Upper lobe of left lung (tissue), 4 donors: ENCODE measurements at regions not wholly inside any gene's neighbourhood (a gene's known extent, or its start where the extent isn't known, plus 50 kb on each side); places are given as distances from the start of the nearest gene placed in this dataset.

Source experiments
- EP300 ChIP-seq, 4 donors: sonication (generic); formaldehyde crosslinking; IDR thresholded peaks; one replicate each; pipeline ENCODE4 v1.5.1; 2017; ENCODE audit warnings: antibody characterized with exemption in 4 of 4, control low read depth in 2 of 4
- POLR2A ChIP-seq, 4 donors: fragments of 450-650 bp; IDR thresholded peaks; one replicate each; pipeline ENCODE4 v1.5.1; 2016 to 2017; ENCODE audit warnings: antibody characterized with exemption in 4 of 4, mild to moderate bottlenecking in 2 of 4
- POLR2AphosphoS5 ChIP-seq, 2 donors: sonication (generic); formaldehyde crosslinking; IDR thresholded peaks; one replicate each; pipeline ENCODE4 v1.5.1; 2017; ENCODE audit warnings: antibody characterized with exemption in 2 of 2
- TF ChIP-seq, protein P1 (sequence below), 6 experiments: fragments of 450-650 bp in 4 of 6; fragments of 200-600 bp in 2 of 6; sonication (generic) in 2 of 6; IDR thresholded peaks; one replicate each; pipeline ENCODE4 v1.5.1; 2016 to 2019; ENCODE audit warnings: antibody characterized with exemption in 6 of 6

DNA sequence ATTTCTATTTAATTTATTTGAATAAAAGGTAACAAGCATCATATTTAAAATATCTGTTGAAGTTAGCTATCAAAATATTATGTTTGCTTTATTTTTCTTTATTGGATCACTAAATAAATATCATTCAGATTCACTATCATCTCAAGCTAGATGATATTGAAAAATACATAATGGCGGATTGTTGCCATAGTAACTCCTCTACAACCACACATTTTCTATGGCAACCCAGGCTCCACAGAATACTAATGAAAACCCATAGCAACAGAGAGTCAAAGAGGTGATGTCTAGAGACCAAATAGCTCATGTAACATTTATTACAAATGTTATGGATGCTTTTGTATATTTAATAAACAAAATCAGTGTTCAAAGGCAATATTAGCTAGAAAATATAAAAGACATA is 148.9 kb upstream of the CDK1 start:
- TF ChIP-seq, protein P1, sequence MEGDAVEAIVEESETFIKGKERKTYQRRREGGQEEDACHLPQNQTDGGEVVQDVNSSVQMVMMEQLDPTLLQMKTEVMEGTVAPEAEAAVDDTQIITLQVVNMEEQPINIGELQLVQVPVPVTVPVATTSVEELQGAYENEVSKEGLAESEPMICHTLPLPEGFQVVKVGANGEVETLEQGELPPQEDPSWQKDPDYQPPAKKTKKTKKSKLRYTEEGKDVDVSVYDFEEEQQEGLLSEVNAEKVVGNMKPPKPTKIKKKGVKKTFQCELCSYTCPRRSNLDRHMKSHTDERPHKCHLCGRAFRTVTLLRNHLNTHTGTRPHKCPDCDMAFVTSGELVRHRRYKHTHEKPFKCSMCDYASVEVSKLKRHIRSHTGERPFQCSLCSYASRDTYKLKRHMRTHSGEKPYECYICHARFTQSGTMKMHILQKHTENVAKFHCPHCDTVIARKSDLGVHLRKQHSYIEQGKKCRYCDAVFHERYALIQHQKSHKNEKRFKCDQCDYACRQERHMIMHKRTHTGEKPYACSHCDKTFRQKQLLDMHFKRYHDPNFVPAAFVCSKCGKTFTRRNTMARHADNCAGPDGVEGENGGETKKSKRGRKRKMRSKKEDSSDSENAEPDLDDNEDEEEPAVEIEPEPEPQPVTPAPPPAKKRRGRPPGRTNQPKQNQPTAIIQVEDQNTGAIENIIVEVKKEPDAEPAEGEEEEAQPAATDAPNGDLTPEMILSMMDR (IDR thresholded peaks at IDR 0.05): no peak
- TF ChIP-seq EP300 (IDR thresholded peaks at IDR 0.05) (no peak), POLR2AphosphoS5 (IDR thresholded peaks at IDR 0.05) (no peak), POLR2A (IDR thresholded peaks at IDR 0.05) (no peak)
